ENCODE measurements at regions not wholly inside any gene's neighbourhood (a gene's known extent, or its start where the extent isn't known, plus 50 kb on each side); places are given as distances from the start of the nearest gene placed in this dataset.

GRCh38 chr9:82513976-82514735, 525.6 kb downstream of the SPATA31D1 start:
- 45 to 72% methylated on average over 3 of the region's 3 CpGs for WGBS, 2 donors
- ATAC-seq (ENCODE audit: insufficient read depth, low FRiP score), result no peak
- no peak for TF ChIP-seq CTCF (IDR thresholded peaks at IDR 0.05; ENCODE audit: control extremely low read depth, extremely low read depth)
- DNase-seq, result peak in 2 of 3 donors; percentile 24 to 33
- Histone ChIP-seq H3K4me3 (no peak overlapping the region), H3K27ac (ENCODE audit: low read depth in 1 of 2, low read length in 1 of 2) (no peak overlapping the region), H3K9me3 (ENCODE audit: control insufficient read depth in 4 of 4, insufficient read depth in 3 of 4, low read length in 3 of 4) (no peaks in the 10 kb centered on the region), H3K27me3 (ENCODE audit: control insufficient read depth in 3 of 3, insufficient read depth in 3 of 3, low read length in 2 of 3) (no peaks in the 10 kb centered on the region), H3K36me3 (ENCODE audit: control insufficient read depth in 4 of 4, insufficient read depth in 4 of 4, low read length in 4 of 4) (no peaks in the 10 kb centered on the region), H3K9ac (ENCODE audit: insufficient read depth in 1 of 2, low read length in 2 of 2) (no peak overlapping the region), H3K4me1 (ENCODE audit: control insufficient read depth in 5 of 5, insufficient read depth in 5 of 5, low read length in 5 of 5) (peaks cover 0 to 32% (median 6%) of the 10 kb centered on the region in 5 donors)

- ATAC-seq (ENCODE audit: insufficient read depth, low FRiP score) (no peak), DNase-seq (peak in 1 of 3 donors; percentile 31)
- TF ChIP-seq CTCF (IDR thresholded peaks at IDR 0.05; ENCODE audit: control extremely low read depth, extremely low read depth), result no peak
These were observed 530.3 kb downstream of the SPATA31D1 start for GRCh38 chr9:82518868-82519267.

GRCh38 chr9:82519332-82519731, 530.8 kb downstream of the SPATA31D1 start:
- Histone ChIP-seq H3K27ac (ENCODE audit: low read depth in 1 of 2, low read length in 1 of 2) (no peak overlapping the region), H3K4me1 (ENCODE audit: control insufficient read depth in 5 of 5, insufficient read depth in 5 of 5, low read length in 5 of 5) (peaks cover 0 to 30% (median 5%) of the 10 kb centered on the region in 5 donors), H3K36me3 (ENCODE audit: control insufficient read depth in 4 of 4, insufficient read depth in 4 of 4, low read length in 4 of 4) (no peaks in the 10 kb centered on the region), H3K9me3 (ENCODE audit: control insufficient read depth in 4 of 4, insufficient read depth in 3 of 4, low read length in 3 of 4) (no peaks in the 10 kb centered on the region), H3K27me3 (ENCODE audit: control insufficient read depth in 3 of 3, insufficient read depth in 3 of 3, low read length in 2 of 3) (no peaks in the 10 kb centered on the region), H3K4me3 (no peak overlapping the region), H3K9ac (ENCODE audit: insufficient read depth in 1 of 2, low read length in 2 of 2) (no peak overlapping the region)
- DNase-seq, result peak in 1 of 3 donors; percentile 29
- WGBS, 2 donors, result 64 to 68% methylated on average over 1 of the region's 1 CpG
- TF ChIP-seq CTCF (IDR thresholded peaks at IDR 0.05; ENCODE audit: control extremely low read depth, extremely low read depth), result no peak
- ATAC-seq (ENCODE audit: insufficient read depth, low FRiP score), result no peak

More at GRCh38 chr9:82518868-82519267, 530.3 kb downstream of the SPATA31D1 start:
- H3K9ac ChIP-seq (ENCODE audit: insufficient read depth in 1 of 2, low read length in 2 of 2), result no peak overlapping the region
- H3K27ac ChIP-seq (ENCODE audit: low read depth in 1 of 2, low read length in 1 of 2), result no peak overlapping the region
- H3K36me3 ChIP-seq (ENCODE audit: control insufficient read depth in 4 of 4, insufficient read depth in 4 of 4, low read length in 4 of 4), result no peaks in the 10 kb centered on the region
- H3K4me3 ChIP-seq, result no peak overlapping the region
- no peaks in the 10 kb centered on the region for H3K27me3 ChIP-seq (ENCODE audit: control insufficient read depth in 3 of 3, insufficient read depth in 3 of 3, low read length in 2 of 3)
- H3K9me3 ChIP-seq (ENCODE audit: control insufficient read depth in 4 of 4, insufficient read depth in 3 of 4, low read length in 3 of 4), result no peaks in the 10 kb centered on the region
- peaks cover 0 to 33% (median 6%) of the 10 kb centered on the region in 5 donors for H3K4me1 ChIP-seq (ENCODE audit: control insufficient read depth in 5 of 5, insufficient read depth in 5 of 5, low read length in 5 of 5)

Data from lung (tissue), 11 donors.